ENCODE measurements at regions not wholly inside any gene's neighbourhood (a gene's known extent, or its start where the extent isn't known, plus 50 kb on each side); places are given as distances from the start of the nearest gene placed in this dataset.

- Mint-ChIP-seq H3K36me3 (ENCODE audit: low read depth, unreplicated experiment) (peaks cover 4% of the 10 kb centered on the region), H3K9me3 (ENCODE audit: unreplicated experiment) (peaks cover 1% of the 10 kb centered on the region), H3K27me3 (ENCODE audit: low read depth, unreplicated experiment) (no peaks in the 10 kb centered on the region), H3K4me3 (ENCODE audit: unreplicated experiment) (peak overlapping the region; percentile 9), H3K4me1 (ENCODE audit: low read depth, unreplicated experiment) (peaks cover 58% of the 10 kb centered on the region), H3K27ac (ENCODE audit: unreplicated experiment) (peak overlapping the region; percentile 82)
- FAIRE-seq: peak; percentile 34
- Histone ChIP-seq H3K27me3 (ENCODE audit: insufficient read depth, low read length) (no peaks in the 10 kb centered on the region), H3K4me2 (ENCODE audit: low read length) (peak overlapping the region; percentile 34), H2AFZ (ENCODE audit: low read depth, low read length) (no peak overlapping the region), H4K20me1 (ENCODE audit: insufficient read depth, low read length) (no peaks in the 10 kb centered on the region), H3K9ac (ENCODE audit: low read length) (no peak overlapping the region), H3K4me1 (ENCODE audit: insufficient read depth, low read length) (peaks cover 28% of the 10 kb centered on the region), H3K79me2 (ENCODE audit: insufficient read depth, low read length) (no peaks in the 10 kb centered on the region), H3K9me3 (ENCODE audit: insufficient read depth, low read depth, low read length) (no peaks in the 10 kb centered on the region), H3K4me3 (ENCODE audit: insufficient read depth, low read depth, low read length) (no peak overlapping the region), H3K27ac (ENCODE audit: low read depth, low read length) (peak overlapping the region; percentile 15), H3K36me3 (ENCODE audit: insufficient read depth, low read length) (no peaks in the 10 kb centered on the region)
- no peak for TF ChIP-seq CTCF (IDR thresholded peaks at IDR 0.05; ENCODE audit: insufficient read depth, low read depth, low read length)
- DNase-seq (ENCODE audit: low read depth): peak; percentile 83
These were observed 304.5 kb downstream of the PRL start for GRCh38 chr6:21992178-21992967.

- Mint-ChIP-seq H3K27me3 (ENCODE audit: low read depth, unreplicated experiment) (no peaks in the 10 kb centered on the region), H3K27ac (ENCODE audit: unreplicated experiment) (no peak overlapping the region), H3K4me1 (ENCODE audit: low read depth, unreplicated experiment) (peaks cover 64% of the 10 kb centered on the region), H3K9me3 (ENCODE audit: unreplicated experiment) (peaks cover 1% of the 10 kb centered on the region), H3K4me3 (ENCODE audit: unreplicated experiment) (no peak overlapping the region), H3K36me3 (ENCODE audit: low read depth, unreplicated experiment) (peaks cover 4% of the 10 kb centered on the region)
- H3K4me2 ChIP-seq (ENCODE audit: low read length): no peak overlapping the region
- no peaks in the 10 kb centered on the region for H3K27me3 ChIP-seq (ENCODE audit: insufficient read depth, low read length)
- no peak overlapping the region for H3K9ac ChIP-seq (ENCODE audit: low read length)
- peaks cover 35% of the 10 kb centered on the region for H3K4me1 ChIP-seq (ENCODE audit: insufficient read depth, low read length)
- TF ChIP-seq EZH2 (IDR thresholded peaks at IDR 0.05; ENCODE audit: insufficient read depth, low read length) (no peak), CTCF (IDR thresholded peaks at IDR 0.05; ENCODE audit: insufficient read depth, low read depth, low read length) (no peak)
- no peak for DNase-seq (ENCODE audit: low read depth)
- no peaks in the 10 kb centered on the region for H3K79me2 ChIP-seq (ENCODE audit: insufficient read depth, low read length)
- H3K9me3 ChIP-seq (ENCODE audit: insufficient read depth, low read depth, low read length): no peaks in the 10 kb centered on the region
- FAIRE-seq: no peak
- no peaks in the 10 kb centered on the region for H4K20me1 ChIP-seq (ENCODE audit: insufficient read depth, low read length)
- H3K4me3 ChIP-seq (ENCODE audit: insufficient read depth, low read depth, low read length): no peak overlapping the region
- H3K27ac ChIP-seq (ENCODE audit: low read depth, low read length): no peak overlapping the region
- H3K36me3 ChIP-seq (ENCODE audit: insufficient read depth, low read length): no peaks in the 10 kb centered on the region
- no peak overlapping the region for H2AFZ ChIP-seq (ENCODE audit: low read depth, low read length)
These were observed 303.0 kb downstream of the PRL start for GRCh38 chr6:21993841-21994240.

GRCh38 chr6:21994821-21995220 is 302.0 kb downstream of the PRL start:
- Histone ChIP-seq H3K9ac (ENCODE audit: low read length) (no peak overlapping the region), H3K27me3 (ENCODE audit: insufficient read depth, low read length) (no peaks in the 10 kb centered on the region), H3K4me2 (ENCODE audit: low read length) (no peak overlapping the region), H3K9me3 (ENCODE audit: insufficient read depth, low read depth, low read length) (no peaks in the 10 kb centered on the region), H3K36me3 (ENCODE audit: insufficient read depth, low read length) (no peaks in the 10 kb centered on the region), H3K79me2 (ENCODE audit: insufficient read depth, low read length) (no peaks in the 10 kb centered on the region), H3K4me3 (ENCODE audit: insufficient read depth, low read depth, low read length) (no peak overlapping the region), H4K20me1 (ENCODE audit: insufficient read depth, low read length) (no peaks in the 10 kb centered on the region), H3K4me1 (ENCODE audit: insufficient read depth, low read length) (peaks cover 41% of the 10 kb centered on the region), H3K27ac (ENCODE audit: low read depth, low read length) (no peak overlapping the region), H2AFZ (ENCODE audit: low read depth, low read length) (no peak overlapping the region)
- peaks cover 73% of the 10 kb centered on the region for H3K4me1 Mint-ChIP-seq (ENCODE audit: low read depth, unreplicated experiment)
- H3K4me3 Mint-ChIP-seq (ENCODE audit: unreplicated experiment): no peak overlapping the region
- TF ChIP-seq CTCF (IDR thresholded peaks at IDR 0.05; ENCODE audit: insufficient read depth, low read depth, low read length) (no peak), EZH2 (IDR thresholded peaks at IDR 0.05; ENCODE audit: insufficient read depth, low read length) (no peak)
- no peak overlapping the region for H3K27ac Mint-ChIP-seq (ENCODE audit: unreplicated experiment)
- no peak for FAIRE-seq
- DNase-seq (ENCODE audit: low read depth): no peak
- peaks cover 4% of the 10 kb centered on the region for H3K36me3 Mint-ChIP-seq (ENCODE audit: low read depth, unreplicated experiment)
- peaks cover 1% of the 10 kb centered on the region for H3K9me3 Mint-ChIP-seq (ENCODE audit: unreplicated experiment)
- H3K27me3 Mint-ChIP-seq (ENCODE audit: low read depth, unreplicated experiment): no peaks in the 10 kb centered on the region
